ENCODE measurements at regions not wholly inside any gene's neighbourhood (a gene's known extent, or its start where the extent isn't known, plus 50 kb on each side); places are given as distances from the start of the nearest gene placed in this dataset.

DNA sequence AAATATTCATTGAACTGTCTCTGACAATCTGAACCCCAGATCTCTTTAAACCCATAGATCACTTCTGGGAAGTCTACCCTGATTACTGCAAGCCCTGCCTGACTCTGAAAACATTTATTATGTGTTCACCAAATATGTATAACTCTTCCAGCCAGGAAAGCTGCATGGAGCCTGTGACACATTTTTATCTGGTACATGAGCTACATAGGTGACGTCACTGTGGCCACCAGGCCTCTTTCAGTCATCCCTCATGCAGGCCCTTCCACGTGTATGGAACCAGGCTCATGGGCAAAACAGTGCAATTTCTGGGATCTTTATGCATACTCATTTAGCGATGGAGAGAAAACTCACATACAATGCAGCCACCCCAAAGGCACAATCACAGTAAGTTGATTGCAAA is 133.9 kb upstream of the NUPR2 start:
- Histone ChIP-seq H2AFZ (ENCODE audit: control insufficient read depth, low read depth, low read length) (no peak overlapping the region), H3K9me3 (replicated peaks; ENCODE audit: control insufficient read depth, insufficient read depth, low read length) (no peaks in the 10 kb centered on the region), H3K27me3 (replicated peaks in 1 of 2; ENCODE audit: control insufficient read depth in 2 of 2, insufficient read depth in 2 of 2, low read length in 1 of 2) (no peaks in the 10 kb centered on the region), H4K20me1 (ENCODE audit: control insufficient read depth, insufficient read depth) (no peaks in the 10 kb centered on the region), H3K4me2 (ENCODE audit: control insufficient read depth, insufficient read depth) (no peak overlapping the region), H3K79me2 (ENCODE audit: control insufficient read depth, insufficient read depth, low read length) (no peaks in the 10 kb centered on the region), H3K4me3 (no peak overlapping the region), H3K9ac (ENCODE audit: control insufficient read depth, insufficient read depth, low read length) (no peak overlapping the region), H3K4me1 (ENCODE audit: control insufficient read depth, insufficient read depth, low read length) (no peaks in the 10 kb centered on the region), H3K27ac (ENCODE audit: control insufficient read depth, insufficient read depth) (no peak overlapping the region), H3K36me3 (ENCODE audit: control insufficient read depth in 2 of 2, insufficient read depth in 2 of 2, low read length in 1 of 2) (no peaks in the 10 kb centered on the region)
- CTCF ChIA-PET: no interaction called here
- TF ChIP-seq RUNX3 (IDR thresholded peaks at IDR 0.05; ENCODE audit: low read length) (no peak), CHD2 (IDR thresholded peaks at IDR 0.05; ENCODE audit: borderline replicate concordance, low read depth, low read length) (no peak), NFYB (IDR thresholded peaks at IDR 0.05; ENCODE audit: insufficient read depth, low read depth, low read length) (no peak), RAD21 (IDR thresholded peaks at IDR 0.05; ENCODE audit: insufficient read depth, low read depth, low read length) (no peak), CEBPB (IDR thresholded peaks at IDR 0.05; ENCODE audit: borderline replicate concordance in 1 of 2, low read depth in 2 of 2, low read length in 2 of 2) (no peak), TCF7 (IDR thresholded peaks at IDR 0.05; ENCODE audit: borderline replicate concordance) (no peak), PBX3 (IDR thresholded peaks at IDR 0.05; ENCODE audit: insufficient replicate concordance, low read depth, low read length) (no peak), EGR1 (IDR thresholded peaks at IDR 0.05; ENCODE audit: borderline replicate concordance in 1 of 2, low read depth in 2 of 2, low read length in 2 of 2) (no peak), ZBTB11 (CRISPR knock-in tag; IDR thresholded peaks at IDR 0.05) (no peak), PAX8 (IDR thresholded peaks at IDR 0.05) (no peak), CREM (IDR thresholded peaks at IDR 0.05; ENCODE audit: low read depth) (no peak), EP300 (IDR thresholded peaks at IDR 0.05; ENCODE audit: borderline replicate concordance in 1 of 2, control insufficient read depth in 1 of 2, low read depth in 2 of 2, low read length in 2 of 2) (no peak), ZNF384 (IDR thresholded peaks at IDR 0.05; ENCODE audit: borderline replicate concordance, low read depth, low read length) (no peak), ATF7 (IDR thresholded peaks at IDR 0.05; ENCODE audit: low read depth) (no peak), CTCF (IDR thresholded peaks at IDR 0.05 in 2 of 3, conservative IDR thresholded peaks at IDR 0.05 in 1 of 3; ENCODE audit: control insufficient read depth in 2 of 3, extremely low read depth in 1 of 3, insufficient read depth in 1 of 3, low read depth in 3 of 3, low read length in 3 of 3) (no peak), ESRRA (IDR thresholded peaks at IDR 0.05; ENCODE audit: low read length) (no peak)
- POLR2A ChIA-PET: interaction anchor here (0.6 kb wide), 1 partner anchor 210 kb away, joined by 3 read pairs; no protein-coding TSS in a partner anchor
- SMC1A ChIA-PET (ENCODE audit: uncharacterized antibody, unreplicated experiment): no interaction called here
- 2% methylated on average over 3 of the region's 3 CpGs for WGBS (ENCODE audit: insufficient coverage, insufficient replicate concordance, low lambda C conversion rate, missing lambda C conversion rate)
- in situ Hi-C loops (cut with MboI) (no loop called here), intact Hi-C loops (cut with micrococcal nuclease; ENCODE audit: unreplicated experiment) (no loop called here)
- FAIRE-seq (no peak), DNase-seq (ENCODE audit: low read depth, low spot score) (no peak), ATAC-seq (no peak)
- no TSS peak for BruUV-seq (replicated peaks)
- RAD21 ChIA-PET (ENCODE audit: unreplicated experiment): no interaction called here

All from GM12878 (cell line).